Adipocyte (in vitro differentiated cells): ENCODE measurements at regions not wholly inside any gene's neighbourhood (a gene's known extent, or its start where the extent isn't known, plus 50 kb on each side); places are given as distances from the start of the nearest gene placed in this dataset.

Source experiments
- DNase-seq: peaks from one replicate; pipeline ENCODE4 v3.0.0-alpha.2; 2015; ENCODE audit warnings: low read depth
- H3K27me3 ChIP-seq: replicated peaks from 2 replicates; pipeline ENCODE4 v1.7.0; 2013; ENCODE audit warnings: mild to moderate bottlenecking, low read length, moderate library complexity; ENCODE audit not compliant: control insufficient read depth, insufficient read depth
- H3K36me3 ChIP-seq: 2 replicates; pipeline ENCODE4 v1.7.0; 2013; ENCODE audit warnings: low read length, mild to moderate bottlenecking, moderate library complexity; ENCODE audit not compliant: control insufficient read depth, insufficient read depth, severe bottlenecking
- H3K4me1 ChIP-seq: 2 replicates; pipeline ENCODE4 v1.7.0; 2013; ENCODE audit warnings: mild to moderate bottlenecking, low read length, moderate library complexity; ENCODE audit not compliant: control insufficient read depth, insufficient read depth
- H3K4me3 ChIP-seq: 2 replicates; pipeline ENCODE4 v1.7.0; 2013; ENCODE audit warnings: mild to moderate bottlenecking, low read length, moderate library complexity
- H3K9ac ChIP-seq: 2 replicates; pipeline ENCODE4 v1.7.0; 2013; ENCODE audit warnings: mild to moderate bottlenecking, low read length, moderate library complexity
- H3K9me3 ChIP-seq: 2 replicates; pipeline ENCODE4 v1.7.0; 2013; ENCODE audit warnings: mild to moderate bottlenecking, low read length, moderate library complexity; ENCODE audit not compliant: control insufficient read depth

- Histone ChIP-seq H3K4me1 (no peaks in the 10 kb centered on the region), H3K36me3 (no peaks in the 10 kb centered on the region), H3K4me3 (no peak overlapping the region), H3K9ac (no peak overlapping the region), H3K27me3 (no peaks in the 10 kb centered on the region), H3K9me3 (no peaks in the 10 kb centered on the region)
- no peak for DNase-seq
Measured at GRCh38 chr5:19001054-19001453, 986.9 kb downstream of the CDH18 start.

- Histone ChIP-seq H3K4me1 (no peaks in the 10 kb centered on the region), H3K27me3 (no peaks in the 10 kb centered on the region), H3K36me3 (no peaks in the 10 kb centered on the region), H3K9me3 (no peaks in the 10 kb centered on the region), H3K4me3 (no peak overlapping the region), H3K9ac (no peak overlapping the region)
- no peak for DNase-seq
Measured at GRCh38 chr5:19001539-19001938, 986.5 kb downstream of the CDH18 start.

GRCh38 chr5:19002111-19002510 lies 985.9 kb downstream of the CDH18 start:
- Histone ChIP-seq H3K9ac (no peak overlapping the region), H3K9me3 (no peaks in the 10 kb centered on the region), H3K36me3 (no peaks in the 10 kb centered on the region), H3K4me3 (no peak overlapping the region), H3K27me3 (no peaks in the 10 kb centered on the region), H3K4me1 (no peaks in the 10 kb centered on the region)
- no peak for DNase-seq

- DNase-seq, result peak; percentile 0
- H3K4me1 ChIP-seq, result no peaks in the 10 kb centered on the region
- H3K9ac ChIP-seq, result no peak overlapping the region
- H3K4me3 ChIP-seq, result no peak overlapping the region
- H3K36me3 ChIP-seq, result no peaks in the 10 kb centered on the region
- peaks cover 3% of the 10 kb centered on the region for H3K9me3 ChIP-seq
- no peaks in the 10 kb centered on the region for H3K27me3 ChIP-seq
Measured at GRCh38 chr5:19018822-19019221, 969.2 kb downstream of the CDH18 start.

GRCh38 chr5:19031491-19031890 lies 956.5 kb downstream of the CDH18 start:
- Histone ChIP-seq H3K9ac (no peak overlapping the region), H3K9me3 (no peaks in the 10 kb centered on the region), H3K4me1 (no peaks in the 10 kb centered on the region), H3K4me3 (no peak overlapping the region), H3K36me3 (no peaks in the 10 kb centered on the region), H3K27me3 (no peaks in the 10 kb centered on the region)
- no peak for DNase-seq

GRCh38 chr5:19035816-19036215 lies 952.2 kb downstream of the CDH18 start:
- Histone ChIP-seq H3K4me3 (no peak overlapping the region), H3K4me1 (no peaks in the 10 kb centered on the region), H3K36me3 (no peaks in the 10 kb centered on the region), H3K27me3 (no peaks in the 10 kb centered on the region), H3K9ac (no peak overlapping the region), H3K9me3 (no peaks in the 10 kb centered on the region)
- no peak for DNase-seq

- no peaks in the 10 kb centered on the region for H3K36me3 ChIP-seq
- H3K9me3 ChIP-seq, result no peaks in the 10 kb centered on the region
- H3K4me3 ChIP-seq, result no peak overlapping the region
- DNase-seq, result no peak
- H3K27me3 ChIP-seq, result no peaks in the 10 kb centered on the region
- H3K4me1 ChIP-seq, result no peaks in the 10 kb centered on the region
- H3K9ac ChIP-seq, result no peak overlapping the region
Measured at GRCh38 chr5:19042106-19042505, 945.9 kb downstream of the CDH18 start.

GRCh38 chr5:19044311-19044710 lies 943.7 kb downstream of the CDH18 start:
- H3K4me1 ChIP-seq, result no peaks in the 10 kb centered on the region
- no peaks in the 10 kb centered on the region for H3K9me3 ChIP-seq
- DNase-seq, result no peak
- H3K9ac ChIP-seq, result no peak overlapping the region
- no peak overlapping the region for H3K4me3 ChIP-seq
- no peaks in the 10 kb centered on the region for H3K36me3 ChIP-seq
- no peaks in the 10 kb centered on the region for H3K27me3 ChIP-seq

- Histone ChIP-seq H3K4me1 (no peaks in the 10 kb centered on the region), H3K9ac (no peak overlapping the region), H3K36me3 (no peaks in the 10 kb centered on the region), H3K27me3 (no peaks in the 10 kb centered on the region), H3K4me3 (no peak overlapping the region), H3K9me3 (no peaks in the 10 kb centered on the region)
- no peak for DNase-seq
Measured at GRCh38 chr5:19044931-19045695, 942.9 kb downstream of the CDH18 start.

- H3K27me3 ChIP-seq, result no peaks in the 10 kb centered on the region
- H3K9me3 ChIP-seq, result no peaks in the 10 kb centered on the region
- H3K9ac ChIP-seq, result no peak overlapping the region
- H3K36me3 ChIP-seq, result no peaks in the 10 kb centered on the region
- no peak overlapping the region for H3K4me3 ChIP-seq
- no peaks in the 10 kb centered on the region for H3K4me1 ChIP-seq
- DNase-seq, result no peak
Measured at GRCh38 chr5:19047277-19047676, 940.7 kb downstream of the CDH18 start.

GRCh38 chr5:19048726-19049125 lies 939.3 kb downstream of the CDH18 start:
- no peaks in the 10 kb centered on the region for H3K9me3 ChIP-seq
- H3K4me1 ChIP-seq, result no peaks in the 10 kb centered on the region
- no peak overlapping the region for H3K9ac ChIP-seq
- DNase-seq, result no peak
- H3K27me3 ChIP-seq, result no peaks in the 10 kb centered on the region
- no peak overlapping the region for H3K4me3 ChIP-seq
- no peaks in the 10 kb centered on the region for H3K36me3 ChIP-seq

GRCh38 chr5:19058216-19058615 lies 929.8 kb downstream of the CDH18 start:
- H3K4me3 ChIP-seq, result no peak overlapping the region
- H3K4me1 ChIP-seq, result no peaks in the 10 kb centered on the region
- H3K9ac ChIP-seq, result no peak overlapping the region
- DNase-seq, result no peak
- no peaks in the 10 kb centered on the region for H3K27me3 ChIP-seq
- no peaks in the 10 kb centered on the region for H3K9me3 ChIP-seq
- H3K36me3 ChIP-seq, result no peaks in the 10 kb centered on the region
